ENCODE measurements at regions not wholly inside any gene's neighbourhood (a gene's known extent, or its start where the extent isn't known, plus 50 kb on each side); places are given as distances from the start of the nearest gene placed in this dataset.

DNA sequence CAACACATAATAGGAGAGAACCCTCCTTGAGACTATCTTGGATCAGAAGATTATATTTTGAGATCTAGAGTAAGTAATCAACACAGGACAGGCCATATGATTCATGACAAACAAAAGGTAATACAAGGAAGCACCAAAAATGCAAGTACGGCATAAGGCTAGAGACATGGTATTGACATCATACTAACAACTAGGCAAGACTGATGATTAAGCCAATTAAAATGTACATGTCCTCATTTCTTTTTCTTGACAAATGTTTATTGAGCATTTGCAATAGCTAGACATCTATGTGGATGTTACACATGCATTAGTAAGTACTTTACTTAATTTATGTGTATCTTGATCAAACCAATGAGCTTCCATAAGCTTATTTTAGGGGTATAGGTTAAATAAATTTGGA is 695.7 kb upstream of the GALNTL6 start:
- Mint-ChIP-seq H3K4me1 (no peaks in the 10 kb centered on the region), H3K9me3 (no peaks in the 10 kb centered on the region), H3K4me3 (no peak overlapping the region), H3K27ac (no peak overlapping the region), H3K36me3 (ENCODE audit: low read depth) (no peaks in the 10 kb centered on the region), H3K27me3 (no peaks in the 10 kb centered on the region)
- DNase-seq, result no peak
- CTCF ChIA-PET, result no interaction called here
- POLR2A ChIA-PET, result no interaction called here

DNA sequence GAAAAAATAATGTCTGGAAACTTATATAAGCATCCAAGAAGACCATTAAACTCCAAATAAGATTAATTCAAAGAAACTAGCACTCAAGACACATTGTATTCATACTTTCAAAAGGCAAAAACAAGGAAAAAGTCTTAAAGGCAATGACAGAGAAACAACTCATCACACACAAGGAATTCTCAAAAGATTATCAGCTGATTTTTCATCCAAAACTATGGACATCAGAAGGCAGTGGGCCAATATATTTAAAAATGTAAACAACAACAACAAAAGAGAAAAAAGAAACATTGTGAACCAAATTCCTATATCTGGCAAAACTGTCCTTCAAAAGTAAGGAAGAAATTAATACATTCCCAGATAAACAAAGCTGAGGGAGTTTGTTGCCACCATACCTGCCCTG is 711.4 kb upstream of the GALNTL6 start:
- ChIA-PET POLR2A (no interaction called here), CTCF (no interaction called here)
- Mint-ChIP-seq H3K27ac (no peak overlapping the region), H3K9me3 (no peaks in the 10 kb centered on the region), H3K4me3 (no peak overlapping the region), H3K36me3 (ENCODE audit: low read depth) (no peaks in the 10 kb centered on the region), H3K27me3 (no peaks in the 10 kb centered on the region), H3K4me1 (no peaks in the 10 kb centered on the region)
- no peak for DNase-seq

DNA sequence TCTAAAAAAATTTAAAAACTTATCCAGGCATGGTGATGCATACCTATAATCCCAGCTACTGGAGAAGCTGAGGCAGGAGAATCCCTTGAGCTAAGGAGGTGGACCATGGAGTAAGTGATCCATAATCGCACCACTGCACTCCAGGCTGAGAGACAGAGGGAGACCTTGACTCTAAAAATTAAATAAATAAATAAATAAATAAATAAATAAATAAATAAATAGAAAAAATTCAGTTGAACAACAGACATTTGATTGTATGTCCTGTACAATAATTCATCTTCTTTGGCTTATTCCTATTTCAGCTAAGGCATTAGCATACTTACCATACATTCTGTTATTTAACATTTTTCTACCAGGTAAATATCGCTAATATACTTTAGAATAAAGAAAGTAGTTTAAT is 726.1 kb upstream of the GALNTL6 start:
- Mint-ChIP-seq H3K4me1 (no peaks in the 10 kb centered on the region), H3K27ac (no peak overlapping the region), H3K9me3 (peaks cover 5% of the 10 kb centered on the region), H3K4me3 (no peak overlapping the region), H3K36me3 (ENCODE audit: low read depth) (no peaks in the 10 kb centered on the region), H3K27me3 (no peaks in the 10 kb centered on the region)
- DNase-seq, result no peak
- POLR2A ChIA-PET, result no interaction called here
- CTCF ChIA-PET, result no interaction called here

DNA sequence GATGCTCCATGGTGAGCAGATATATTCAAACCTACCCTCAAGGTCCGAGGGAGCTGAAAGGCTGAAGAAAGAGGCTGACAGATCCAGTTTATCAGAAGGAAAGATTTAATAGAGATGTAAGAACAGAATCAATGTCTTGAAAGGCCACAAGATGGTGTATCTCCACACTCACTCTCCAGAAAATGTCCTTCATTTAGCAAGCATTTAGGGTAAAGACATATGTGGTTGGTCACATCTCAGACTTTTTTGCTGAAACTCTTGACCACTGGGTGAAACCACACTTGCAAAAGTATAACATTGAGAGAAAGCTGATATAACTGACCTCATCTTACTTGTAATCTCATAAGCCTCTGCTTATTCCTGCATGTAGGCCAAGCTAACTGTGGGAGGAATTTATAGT is 745.8 kb upstream of the GALNTL6 start:
- no peaks in the 10 kb centered on the region for H3K4me1 Mint-ChIP-seq
- H3K4me3 Mint-ChIP-seq, result no peak overlapping the region
- H3K27ac Mint-ChIP-seq, result no peak overlapping the region
- peaks cover 9% of the 10 kb centered on the region for H3K9me3 Mint-ChIP-seq
- DNase-seq, result no peak
- no peaks in the 10 kb centered on the region for H3K36me3 Mint-ChIP-seq (ENCODE audit: low read depth)
- no peaks in the 10 kb centered on the region for H3K27me3 Mint-ChIP-seq
- POLR2A ChIA-PET, result no interaction called here
- CTCF ChIA-PET, result no interaction called here

DNA sequence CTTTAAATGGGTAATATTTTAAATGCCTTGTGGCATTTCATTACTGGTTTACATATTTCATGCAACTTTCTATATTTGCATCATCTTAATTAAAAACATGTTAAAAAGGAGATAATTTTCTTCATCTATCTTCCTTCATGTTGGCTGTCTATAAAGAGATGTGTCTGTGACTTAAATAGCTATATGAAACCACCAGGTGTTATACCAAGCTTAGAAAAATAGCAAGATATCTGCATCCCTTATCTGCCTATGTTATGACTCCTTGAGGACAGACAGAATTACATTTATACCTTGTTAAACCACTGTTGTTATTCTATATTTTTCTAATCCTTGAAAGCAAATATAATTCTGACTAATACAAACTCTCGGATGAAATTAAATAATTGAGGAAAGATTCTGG is 763.8 kb upstream of the GALNTL6 start:
- Mint-ChIP-seq H3K4me1 (no peaks in the 10 kb centered on the region), H3K36me3 (ENCODE audit: low read depth) (no peaks in the 10 kb centered on the region), H3K9me3 (no peaks in the 10 kb centered on the region), H3K27ac (no peak overlapping the region), H3K27me3 (no peaks in the 10 kb centered on the region), H3K4me3 (no peak overlapping the region)
- POLR2A ChIA-PET, result no interaction called here
- DNase-seq, result no peak
- CTCF ChIA-PET, result no interaction called here

GRCh38 chr4:171042989-171043524 is 770.1 kb upstream of the GALNTL6 start:
- Mint-ChIP-seq H3K9me3 (no peaks in the 10 kb centered on the region), H3K27me3 (no peaks in the 10 kb centered on the region), H3K36me3 (ENCODE audit: low read depth) (no peaks in the 10 kb centered on the region), H3K27ac (no peak overlapping the region), H3K4me3 (no peak overlapping the region), H3K4me1 (no peaks in the 10 kb centered on the region)
- POLR2A ChIA-PET, result no interaction called here
- DNase-seq, result no peak
- CTCF ChIA-PET, result no interaction called here

GRCh38 chr4:171035909-171036308 is 777.3 kb upstream of the GALNTL6 start:
- Mint-ChIP-seq H3K27ac (no peak overlapping the region), H3K9me3 (peaks cover 2% of the 10 kb centered on the region), H3K4me3 (no peak overlapping the region), H3K4me1 (no peaks in the 10 kb centered on the region), H3K27me3 (no peaks in the 10 kb centered on the region), H3K36me3 (ENCODE audit: low read depth) (no peaks in the 10 kb centered on the region)
- CTCF ChIA-PET, result no interaction called here
- POLR2A ChIA-PET, result no interaction called here
- no peak for DNase-seq

DNA sequence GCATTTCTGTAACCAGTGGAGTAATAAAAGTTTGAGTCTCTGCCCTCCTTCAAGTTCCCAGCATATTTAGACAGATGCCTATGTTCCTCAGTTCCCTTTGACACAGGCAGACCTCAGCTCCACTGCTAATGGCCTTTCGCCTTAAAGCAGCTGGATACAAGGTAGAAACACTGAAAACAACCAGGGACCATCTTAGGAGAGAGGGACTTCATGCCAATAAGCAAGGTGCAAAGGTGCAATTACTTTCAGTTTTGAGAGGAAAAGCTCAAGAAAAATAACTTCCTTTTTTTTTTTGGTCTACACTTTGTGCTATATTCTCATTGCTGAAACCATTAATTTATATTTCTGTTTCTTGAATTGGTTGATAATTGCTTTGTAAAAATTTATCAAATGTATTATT is 781.9 kb upstream of the GALNTL6 start:
- H3K36me3 Mint-ChIP-seq (ENCODE audit: low read depth), result no peaks in the 10 kb centered on the region
- no peaks in the 10 kb centered on the region for H3K27me3 Mint-ChIP-seq
- ChIA-PET POLR2A (no interaction called here), CTCF (no interaction called here)
- no peaks in the 10 kb centered on the region for H3K4me1 Mint-ChIP-seq
- DNase-seq, result no peak
- H3K4me3 Mint-ChIP-seq, result no peak overlapping the region
- peaks cover 2% of the 10 kb centered on the region for H3K9me3 Mint-ChIP-seq
- no peak overlapping the region for H3K27ac Mint-ChIP-seq

GRCh38 chr4:171025776-171026175 is 787.4 kb upstream of the GALNTL6 start:
- no peaks in the 10 kb centered on the region for H3K4me1 Mint-ChIP-seq
- no peaks in the 10 kb centered on the region for H3K36me3 Mint-ChIP-seq (ENCODE audit: low read depth)
- H3K27me3 Mint-ChIP-seq, result no peaks in the 10 kb centered on the region
- POLR2A ChIA-PET, result no interaction called here
- H3K4me3 Mint-ChIP-seq, result no peak overlapping the region
- CTCF ChIA-PET, result no interaction called here
- no peak overlapping the region for H3K27ac Mint-ChIP-seq
- DNase-seq, result no peak
- no peaks in the 10 kb centered on the region for H3K9me3 Mint-ChIP-seq

- Mint-ChIP-seq H3K4me1 (no peaks in the 10 kb centered on the region), H3K9me3 (no peaks in the 10 kb centered on the region), H3K36me3 (ENCODE audit: low read depth) (no peaks in the 10 kb centered on the region), H3K27ac (no peak overlapping the region), H3K27me3 (no peaks in the 10 kb centered on the region), H3K4me3 (no peak overlapping the region)
- ChIA-PET CTCF (no interaction called here), POLR2A (no interaction called here)
- no peak for DNase-seq
These were observed 787.9 kb upstream of the GALNTL6 start for GRCh38 chr4:171025343-171025742.

DNA sequence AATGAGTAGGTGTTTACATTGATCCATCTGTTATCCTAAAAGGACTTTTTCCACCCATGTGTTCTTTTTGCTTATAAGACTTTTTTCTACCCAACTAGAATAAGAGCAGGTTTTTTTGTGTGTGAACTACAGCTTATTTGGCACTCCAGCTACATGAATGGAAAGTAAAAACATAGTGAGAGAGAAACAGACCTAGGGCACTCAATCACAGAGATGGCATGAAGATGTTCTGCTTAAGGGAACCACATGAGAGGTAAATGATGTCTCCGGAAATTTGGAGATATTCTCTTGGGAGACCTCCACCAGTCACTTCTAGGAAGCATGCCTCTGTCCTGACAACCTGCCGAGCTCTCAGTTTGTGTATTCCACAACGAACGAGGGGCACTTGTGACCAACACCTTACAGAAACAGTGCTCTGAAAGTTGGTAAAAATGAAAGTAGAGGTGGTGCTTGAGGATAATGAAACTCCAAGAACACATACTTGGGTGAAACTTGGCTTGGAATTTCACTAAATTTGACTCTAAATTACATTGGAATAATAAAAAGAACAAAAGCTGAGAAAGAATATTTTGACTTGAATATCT is 788.4 kb upstream of the GALNTL6 start:
- H3K27me3 Mint-ChIP-seq, result no peaks in the 10 kb centered on the region
- H3K4me3 Mint-ChIP-seq, result no peak overlapping the region
- H3K4me1 Mint-ChIP-seq, result no peaks in the 10 kb centered on the region
- ChIA-PET POLR2A (no interaction called here), CTCF (no interaction called here)
- H3K9me3 Mint-ChIP-seq, result no peaks in the 10 kb centered on the region
- H3K36me3 Mint-ChIP-seq (ENCODE audit: low read depth), result no peaks in the 10 kb centered on the region
- no peak for DNase-seq
- no peak overlapping the region for H3K27ac Mint-ChIP-seq

- no peaks in the 10 kb centered on the region for H3K9me3 Mint-ChIP-seq
- no peak for DNase-seq
- no peak overlapping the region for H3K27ac Mint-ChIP-seq
- no peaks in the 10 kb centered on the region for H3K36me3 Mint-ChIP-seq (ENCODE audit: low read depth)
- no peak overlapping the region for H3K4me3 Mint-ChIP-seq
- H3K27me3 Mint-ChIP-seq, result no peaks in the 10 kb centered on the region
- POLR2A ChIA-PET, result no interaction called here
- CTCF ChIA-PET, result no interaction called here
- no peaks in the 10 kb centered on the region for H3K4me1 Mint-ChIP-seq
These were observed 790.4 kb upstream of the GALNTL6 start for GRCh38 chr4:171022824-171023230.

GRCh38 chr4:171017593-171017992 is 795.6 kb upstream of the GALNTL6 start:
- POLR2A ChIA-PET, result no interaction called here
- H3K27ac Mint-ChIP-seq, result no peak overlapping the region
- H3K4me3 Mint-ChIP-seq, result no peak overlapping the region
- H3K36me3 Mint-ChIP-seq (ENCODE audit: low read depth), result no peaks in the 10 kb centered on the region
- CTCF ChIA-PET, result no interaction called here
- no peaks in the 10 kb centered on the region for H3K27me3 Mint-ChIP-seq
- H3K9me3 Mint-ChIP-seq, result no peaks in the 10 kb centered on the region
- DNase-seq, result no peak
- no peaks in the 10 kb centered on the region for H3K4me1 Mint-ChIP-seq

GRCh38 chr4:171016145-171016544 is 797.1 kb upstream of the GALNTL6 start:
- Mint-ChIP-seq H3K4me3 (no peak overlapping the region), H3K27me3 (no peaks in the 10 kb centered on the region), H3K4me1 (no peaks in the 10 kb centered on the region), H3K36me3 (ENCODE audit: low read depth) (no peaks in the 10 kb centered on the region), H3K9me3 (peaks cover 2% of the 10 kb centered on the region), H3K27ac (no peak overlapping the region)
- ChIA-PET POLR2A (no interaction called here), CTCF (no interaction called here)
- no peak for DNase-seq
